DND-41 (cell line): ENCODE measurements at regions not wholly inside any gene's neighbourhood (a gene's known extent, or its start where the extent isn't known, plus 50 kb on each side); places are given as distances from the start of the nearest gene placed in this dataset.

Experiments
- CTCF ChIP-seq: IDR thresholded peaks from 2 replicates; pipeline ENCODE4 v1.5.1; 2012; ENCODE audit warnings: borderline replicate concordance, low read length, moderate library complexity, mild to moderate bottlenecking; ENCODE audit not compliant: poor library complexity, severe bottlenecking; ENCODE audit errors: extremely low read depth
- EZH2 ChIP-seq: IDR thresholded peaks from 3 replicates; pipeline ENCODE4 v1.6.1; 2012; ENCODE audit warnings: borderline replicate concordance, low read depth, mild to moderate bottlenecking, moderate library complexity, low read length, inconsistent platforms; ENCODE audit not compliant: severe bottlenecking

- TF ChIP-seq CTCF, result no peak
- no peak for TF ChIP-seq EZH2
These were observed 76.9 kb upstream of the PHACTR2 start for GRCh38 chr6:143600821-143601220.
